WTC11 (cell line): ENCODE measurements at regions not wholly inside any gene's neighbourhood (a gene's known extent, or its start where the extent isn't known, plus 50 kb on each side); places are given as distances from the start of the nearest gene placed in this dataset.

Source experiments
- ATAC-seq: fragments of 200-7000 bp; cut with Tn5 transposase; 2 replicates; pipeline ENCODE4 v1.10.0; 2021; ENCODE audit warnings: mild to moderate bottlenecking, moderate library complexity
- CTCF ChIA-PET: fragments of 300-600 bp; sonication (Branson Sonifier 250); formaldehyde crosslinking; loops from one replicate; lab custom pipeline; 2021; ENCODE audit warnings: antibody characterized with exemption; lab: Charles Lee
- POLR2A ChIA-PET: fragments of 350-600 bp; sonication (Branson Sonifier 250); formaldehyde crosslinking; loops from one replicate; lab custom pipeline; 2021; ENCODE audit warnings: antibody characterized with exemption; lab: Charles Lee
- DNase-seq: peaks from one replicate; pipeline ENCODE4 v3.0.0; 2021; ENCODE audit warnings: low spot score
- H3K27ac Mint-ChIP-seq: 2 replicates; pipeline ENCODE4 v1.8.0; 2021; ENCODE audit warnings: mixed read lengths
- H3K27me3 Mint-ChIP-seq: 2 replicates; pipeline ENCODE4 v1.8.0; 2021; ENCODE audit warnings: low read depth, mild to moderate bottlenecking, moderate library complexity, mixed read lengths
- H3K36me3 Mint-ChIP-seq: 2 replicates; pipeline ENCODE4 v1.8.0; 2021; ENCODE audit warnings: mixed read lengths
- H3K4me1 Mint-ChIP-seq: 2 replicates; pipeline ENCODE4 v1.8.0; 2022; ENCODE audit warnings: mixed read lengths
- H3K4me3 Mint-ChIP-seq: 2 replicates; pipeline ENCODE4 v1.8.0; 2021; ENCODE audit warnings: mild to moderate bottlenecking, moderate library complexity, mixed read lengths
- H3K9me3 Mint-ChIP-seq: 2 replicates; pipeline ENCODE4 v1.8.0; 2021; ENCODE audit warnings: mixed read lengths
- ATF3 ChIP-seq: sonication (generic); formaldehyde crosslinking; conservative IDR thresholded peaks from 2 replicates; pipeline ENCODE4 v1.8.1; 2022; ENCODE audit warnings: mild to moderate bottlenecking, missing genetic modification reagents
- CBFB ChIP-seq: sonication (generic); formaldehyde crosslinking; IDR thresholded peaks from 2 replicates; pipeline ENCODE4 v1.8.1; 2022; ENCODE audit warnings: mild to moderate bottlenecking, low read depth, missing genetic modification reagents
- CDX4 ChIP-seq: fragments of 250-450 bp; sonication (Bioruptor Pico); IDR thresholded peaks from 2 replicates; pipeline ENCODE4 v1.9.0; 2021; ENCODE audit warnings: moderate library complexity, mild to moderate bottlenecking, inconsistent platforms, borderline replicate concordance
- ELF4 ChIP-seq: sonication (generic); formaldehyde crosslinking; IDR thresholded peaks from 2 replicates; pipeline ENCODE4 v1.8.1; 2022; ENCODE audit warnings: low read depth, mild to moderate bottlenecking, moderate library complexity, missing genetic modification reagents
- ETV6 ChIP-seq: sonication (generic); formaldehyde crosslinking; IDR thresholded peaks from 2 replicates; pipeline ENCODE4 v1.8.1; 2022; ENCODE audit warnings: mild to moderate bottlenecking, missing genetic modification reagents
- HMGA2 ChIP-seq: fragments of 250-450 bp; sonication (Bioruptor Pico); IDR thresholded peaks from 2 replicates; pipeline ENCODE4 v1.4.0; 2021; ENCODE audit warnings: mild to moderate bottlenecking, moderate library complexity
- JUN ChIP-seq: sonication (generic); formaldehyde crosslinking; IDR thresholded peaks from 2 replicates; pipeline ENCODE4 v1.8.0; 2023; ENCODE audit warnings: mild to moderate bottlenecking, missing genetic modification reagents
- KAT7 ChIP-seq: sonication (generic); formaldehyde crosslinking; IDR thresholded peaks from 2 replicates; pipeline ENCODE4 v1.8.1; 2023; ENCODE audit warnings: missing genetic modification reagents, mild to moderate bottlenecking, borderline replicate concordance
- NFE2L1 ChIP-seq: sonication (generic); formaldehyde crosslinking; IDR thresholded peaks from 2 replicates; pipeline ENCODE4 v1.8.1; 2023; ENCODE audit warnings: missing genetic modification reagents
- NFYB ChIP-seq: sonication (generic); formaldehyde crosslinking; conservative IDR thresholded peaks from 2 replicates; pipeline ENCODE4 v1.8.0; 2022; ENCODE audit warnings: low read depth, missing genetic modification reagents
- NR3C1 ChIP-seq: sonication (generic); formaldehyde crosslinking; conservative IDR thresholded peaks from 2 replicates; pipeline ENCODE4 v1.8.1; 2023; ENCODE audit warnings: low read depth, mild to moderate bottlenecking, missing genetic modification reagents
- PRDM15 ChIP-seq: sonication (generic); formaldehyde crosslinking; IDR thresholded peaks from 2 replicates; pipeline ENCODE4 v1.8.0; 2022; ENCODE audit warnings: missing genetic modification reagents
- PRRX2 ChIP-seq: fragments of 250-450 bp; sonication (Bioruptor Pico); IDR thresholded peaks from 2 replicates; pipeline ENCODE4 v1.8.0; 2021; ENCODE audit warnings: mild to moderate bottlenecking
- SMAD3 ChIP-seq: sonication (generic); formaldehyde crosslinking; IDR thresholded peaks from 2 replicates; pipeline ENCODE4 v1.8.0; 2022; ENCODE audit warnings: missing genetic modification reagents, mild to moderate bottlenecking, borderline replicate concordance
- SMAD4 ChIP-seq: sonication (generic); formaldehyde crosslinking; IDR thresholded peaks from 2 replicates; pipeline ENCODE4 v1.8.0; 2022; ENCODE audit warnings: mild to moderate bottlenecking, missing genetic modification reagents
- TCF7 ChIP-seq: sonication (generic); formaldehyde crosslinking; IDR thresholded peaks from 2 replicates; pipeline ENCODE4 v1.8.0; 2022; ENCODE audit warnings: mild to moderate bottlenecking, low read depth, missing genetic modification reagents, moderate library complexity
- ZNF219 ChIP-seq: sonication (generic); formaldehyde crosslinking; IDR thresholded peaks from 2 replicates; pipeline ENCODE4 v1.8.0; 2023; ENCODE audit warnings: missing genetic modification reagents, mild to moderate bottlenecking, borderline replicate concordance
- ZNF281 ChIP-seq: sonication (generic); formaldehyde crosslinking; IDR thresholded peaks from 2 replicates; pipeline ENCODE4 v1.8.0; 2023; ENCODE audit warnings: mild to moderate bottlenecking, missing genetic modification reagents
- ZNF416 ChIP-seq: fragments of 250-450 bp; sonication (Bioruptor Pico); IDR thresholded peaks from 2 replicates; pipeline ENCODE4 v1.9.0; 2021; ENCODE audit warnings: mild to moderate bottlenecking, inconsistent platforms
- TF ChIP-seq, protein P1 (sequence below): fragments of 250-450 bp; sonication (Bioruptor Pico); conservative IDR thresholded peaks from 2 replicates; pipeline ENCODE4 v1.9.0; 2021; ENCODE audit warnings: mild to moderate bottlenecking

DNA sequence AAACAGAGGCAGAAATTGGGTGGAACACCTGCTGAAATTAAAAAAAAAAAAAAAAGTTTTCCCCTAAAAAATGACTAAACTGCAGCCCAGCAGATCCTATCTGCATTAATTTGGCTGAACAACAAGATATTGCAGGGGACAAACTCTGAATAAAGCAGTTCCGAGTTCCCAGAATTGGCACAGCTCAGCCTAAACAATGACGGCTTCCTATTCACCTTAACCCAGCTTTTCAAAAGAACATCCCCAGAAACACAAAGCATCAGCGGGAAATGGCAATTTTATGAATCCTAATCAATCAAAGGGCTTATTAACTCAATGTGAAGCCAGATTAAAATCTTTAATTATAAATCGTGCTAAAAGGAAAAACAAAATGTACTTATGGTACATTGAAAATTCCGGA is 497.8 kb upstream of the ZFHX3 start:
- no peaks in the 10 kb centered on the region for H3K36me3 Mint-ChIP-seq
- H3K9me3 Mint-ChIP-seq, result no peaks in the 10 kb centered on the region
- TF ChIP-seq NFYB (no peak), SMAD3 (no peak)
- CTCF ChIA-PET, result interaction anchor here (0.5 to 1.2 kb wide), 9 partner anchors 10 to 730 kb away, joined by 3 to 6 read pairs (median 3); no protein-coding TSS in a partner anchor
- no peak overlapping the region for H3K4me3 Mint-ChIP-seq
- no peaks in the 10 kb centered on the region for H3K27me3 Mint-ChIP-seq
- peaks cover 67% of the 10 kb centered on the region for H3K4me1 Mint-ChIP-seq
- DNase-seq (no peak), ATAC-seq (no peak)
- POLR2A ChIA-PET, result interaction anchor here (0.6 kb wide), 1 partner anchor 531 kb away, joined by 3 read pairs; no protein-coding TSS in a partner anchor
- no peak overlapping the region for H3K27ac Mint-ChIP-seq

- H3K4me1 Mint-ChIP-seq, result peaks cover 62% of the 10 kb centered on the region
- ATAC-seq (no peak), DNase-seq (no peak)
- no peaks in the 10 kb centered on the region for H3K36me3 Mint-ChIP-seq
- H3K27me3 Mint-ChIP-seq, result no peaks in the 10 kb centered on the region
- no peak overlapping the region for H3K27ac Mint-ChIP-seq
- H3K9me3 Mint-ChIP-seq, result no peaks in the 10 kb centered on the region
- H3K4me3 Mint-ChIP-seq, result no peak overlapping the region
- CTCF ChIA-PET, result no interaction called here
- TF ChIP-seq TCF7 (CRISPR knock-in tag), result no peak
- no peak for TF ChIP-seq ZNF416 (CRISPR knock-in tag)
- TF ChIP-seq ATF3, result no peak
- no peak for TF ChIP-seq PRDM15 (CRISPR knock-in tag)
- no peak for TF ChIP-seq ZNF219 (CRISPR knock-in tag)
- no peak for TF ChIP-seq CBFB
- no peak for TF ChIP-seq NFE2L1 (CRISPR knock-in tag)
- TF ChIP-seq ZNF281, result no peak
- no peak for TF ChIP-seq ELF4 (CRISPR knock-in tag)
- no peak for TF ChIP-seq HMGA2 (CRISPR knock-in tag)
- no peak for TF ChIP-seq PRRX2 (CRISPR knock-in tag)
- no peak for TF ChIP-seq CDX4 (CRISPR knock-in tag)
- no peak for TF ChIP-seq JUN (CRISPR knock-in tag)
- no peak for TF ChIP-seq SMAD4 (CRISPR knock-in tag)
- TF ChIP-seq NR3C1 (CRISPR knock-in tag), result no peak
- TF ChIP-seq, protein P1, sequence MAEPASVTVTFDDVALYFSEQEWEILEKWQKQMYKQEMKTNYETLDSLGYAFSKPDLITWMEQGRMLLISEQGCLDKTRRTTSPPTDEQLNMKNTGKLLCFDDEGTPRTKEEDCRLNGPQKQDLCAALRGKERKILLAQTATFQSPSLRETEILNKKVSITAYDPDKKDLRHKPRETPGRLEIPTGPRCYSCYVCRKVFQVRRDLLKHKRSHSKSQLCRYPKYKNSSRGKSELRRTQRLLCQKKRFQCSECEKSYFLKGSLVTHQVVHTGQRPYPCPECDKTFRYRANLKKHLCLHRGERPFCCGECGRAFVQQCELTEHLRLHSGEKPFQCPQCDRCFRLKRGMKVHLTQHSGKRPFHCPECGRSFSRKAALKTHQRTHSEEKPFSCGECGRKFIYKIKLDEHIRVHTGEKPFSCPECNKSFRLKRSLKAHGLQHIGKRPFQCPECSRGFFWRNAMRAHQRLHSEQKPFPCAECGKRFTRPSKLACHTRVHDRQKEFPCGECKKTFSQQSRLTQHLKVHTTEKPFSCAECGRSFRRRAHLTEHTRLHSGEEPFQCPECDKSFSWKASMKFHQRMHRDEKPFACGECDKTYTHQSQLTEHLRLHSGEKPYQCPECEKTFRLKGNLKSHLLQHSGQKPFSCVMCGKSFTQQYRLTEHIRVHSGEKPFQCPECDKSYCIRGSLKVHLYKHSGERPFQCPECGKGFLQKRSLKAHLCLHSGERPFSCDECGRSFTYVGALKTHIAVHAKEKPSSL, result no peak
- TF ChIP-seq KAT7, result no peak
- no peak for TF ChIP-seq NFYB
- no peak for TF ChIP-seq ETV6 (CRISPR knock-in tag)
- POLR2A ChIA-PET, result no interaction called here
These were observed 497.4 kb upstream of the ZFHX3 start for GRCh38 chr16:73545290-73545689.
